SU-DHL-6 (cell line): ENCODE measurements at regions not wholly inside any gene's neighbourhood (a gene's known extent, or its start where the extent isn't known, plus 50 kb on each side); places are given as distances from the start of the nearest gene placed in this dataset.

ENCODE experiments used
- EZH2phosphoT487 ChIP-seq: fragments of 200-600 bp; sonication (generic), shearing (Covaris generic); conservative IDR thresholded peaks from 2 replicates; pipeline ENCODE4 v1.6.1; 2018; ENCODE audit warnings: mild to moderate bottlenecking, antibody characterized with exemption, low read length, moderate library complexity, mixed read lengths
- TF ChIP-seq, protein P1 (sequence below): fragments of 200-600 bp; sonication (generic); IDR thresholded peaks from one replicate; pipeline ENCODE4 v1.5.1; 2017; ENCODE audit warnings: antibody characterized with exemption, mild to moderate bottlenecking, low read length, moderate library complexity; ENCODE audit not compliant: insufficient read depth, poor library complexity, severe bottlenecking

- TF ChIP-seq, protein P1, sequence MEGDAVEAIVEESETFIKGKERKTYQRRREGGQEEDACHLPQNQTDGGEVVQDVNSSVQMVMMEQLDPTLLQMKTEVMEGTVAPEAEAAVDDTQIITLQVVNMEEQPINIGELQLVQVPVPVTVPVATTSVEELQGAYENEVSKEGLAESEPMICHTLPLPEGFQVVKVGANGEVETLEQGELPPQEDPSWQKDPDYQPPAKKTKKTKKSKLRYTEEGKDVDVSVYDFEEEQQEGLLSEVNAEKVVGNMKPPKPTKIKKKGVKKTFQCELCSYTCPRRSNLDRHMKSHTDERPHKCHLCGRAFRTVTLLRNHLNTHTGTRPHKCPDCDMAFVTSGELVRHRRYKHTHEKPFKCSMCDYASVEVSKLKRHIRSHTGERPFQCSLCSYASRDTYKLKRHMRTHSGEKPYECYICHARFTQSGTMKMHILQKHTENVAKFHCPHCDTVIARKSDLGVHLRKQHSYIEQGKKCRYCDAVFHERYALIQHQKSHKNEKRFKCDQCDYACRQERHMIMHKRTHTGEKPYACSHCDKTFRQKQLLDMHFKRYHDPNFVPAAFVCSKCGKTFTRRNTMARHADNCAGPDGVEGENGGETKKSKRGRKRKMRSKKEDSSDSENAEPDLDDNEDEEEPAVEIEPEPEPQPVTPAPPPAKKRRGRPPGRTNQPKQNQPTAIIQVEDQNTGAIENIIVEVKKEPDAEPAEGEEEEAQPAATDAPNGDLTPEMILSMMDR, result no peak
- TF ChIP-seq EZH2phosphoT487, result no peak
These were observed 131.9 kb upstream of the KCNJ6 start for GRCh38 chr21:38048167-38048566.
